CD4-positive, alpha-beta T cell treated with Interleukin-15 for 1 hour (primary cell): ENCODE measurements at regions not wholly inside any gene's neighbourhood (a gene's known extent, or its start where the extent isn't known, plus 50 kb on each side); places are given as distances from the start of the nearest gene placed in this dataset.

ENCODE experiments used
- DNase-seq: peaks from one replicate; pipeline ENCODE4 v3.0.0-alpha.2; 2020

DNA sequence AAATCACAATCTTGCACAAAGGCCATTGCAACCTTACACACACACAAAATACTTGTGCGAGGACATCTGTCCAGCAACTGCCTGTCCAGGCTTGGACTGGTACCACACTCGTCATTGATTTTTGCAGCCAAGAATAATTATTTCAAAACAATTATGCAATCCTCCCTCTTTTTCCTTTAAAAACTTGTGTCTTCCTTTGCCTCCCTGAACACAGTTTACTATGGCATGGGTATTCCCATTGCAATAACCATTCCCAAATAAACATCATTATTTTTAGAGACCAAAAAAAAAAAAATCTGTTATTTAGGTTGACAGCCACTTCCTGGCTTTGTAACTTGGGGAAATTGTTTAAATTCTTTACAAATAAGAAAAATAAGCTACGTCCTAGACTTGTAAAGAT, 54.0 kb downstream of the C11orf91 start:
- DNase-seq: no peak

DNA sequence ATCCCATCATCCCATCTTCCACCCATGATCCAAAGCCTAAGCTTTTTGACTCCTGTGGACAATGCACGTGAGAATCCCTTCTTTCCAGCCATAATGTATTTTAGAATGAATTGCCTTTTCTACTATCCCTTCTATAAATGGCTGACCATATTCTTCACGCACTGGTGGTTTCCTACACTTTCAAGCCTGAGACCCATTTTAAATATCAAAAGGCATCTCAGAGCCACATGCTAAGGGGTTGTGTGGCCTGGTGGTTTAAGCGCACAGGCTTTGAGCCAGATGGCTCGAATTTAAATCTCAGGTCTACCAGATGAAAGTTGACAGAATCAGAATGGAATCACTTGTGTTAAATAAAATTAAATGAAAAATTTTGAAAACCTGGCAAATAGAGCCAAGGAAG, 54.5 kb downstream of the C11orf91 start:
- no peak for DNase-seq

DNA sequence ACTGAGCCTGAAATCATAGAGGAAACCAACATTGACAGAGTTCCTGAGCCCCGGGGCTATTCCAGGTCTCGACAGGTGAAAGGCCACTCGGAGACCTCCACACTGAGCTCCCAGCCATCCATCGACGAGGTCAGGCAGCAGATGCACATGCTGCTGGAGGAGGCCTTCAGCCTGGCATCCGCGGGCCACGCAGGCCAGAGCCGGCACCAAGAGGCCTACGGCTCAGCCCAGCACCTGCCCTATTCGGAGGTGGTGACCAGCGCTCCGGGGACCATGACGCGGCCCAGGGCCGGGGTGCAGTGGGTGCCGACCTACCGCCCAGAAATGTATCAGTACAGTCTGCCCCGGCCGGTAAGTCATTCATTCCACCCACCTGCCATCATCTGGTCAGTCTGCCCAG, 54.9 kb downstream of the C11orf91 start:
- DNase-seq: no peak

DNA sequence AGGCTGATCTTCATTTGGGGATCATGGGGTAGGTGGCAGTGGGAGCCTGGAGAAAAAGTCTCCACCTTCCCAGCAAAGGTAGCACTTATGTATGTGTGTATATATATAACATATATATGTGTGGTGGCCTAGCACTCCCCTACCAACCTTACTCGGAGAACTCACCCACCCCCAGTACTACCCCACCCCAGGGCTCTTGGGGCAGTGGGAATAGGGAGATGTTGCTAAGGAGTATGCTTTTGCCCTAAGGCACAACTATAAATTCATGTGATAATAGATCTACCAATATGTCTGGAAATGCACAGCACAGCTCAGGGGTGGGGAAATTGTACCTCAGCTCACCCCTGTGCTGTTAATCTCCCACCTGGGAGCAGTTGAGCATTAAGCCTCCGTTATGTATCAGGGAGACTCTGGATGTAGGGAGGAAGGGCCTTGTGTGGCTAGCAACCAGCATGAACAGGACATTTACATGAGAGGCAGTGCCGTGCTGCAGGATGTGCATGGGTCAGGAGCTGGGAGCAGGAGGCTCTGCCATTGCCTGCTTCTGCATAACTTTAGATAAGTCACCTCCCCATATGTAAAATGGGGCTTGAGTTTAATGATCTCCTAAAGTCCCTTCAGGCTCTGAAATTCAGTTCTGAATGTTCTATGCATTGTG, 57.3 kb downstream of the C11orf91 start:
- DNase-seq: no peak

DNA sequence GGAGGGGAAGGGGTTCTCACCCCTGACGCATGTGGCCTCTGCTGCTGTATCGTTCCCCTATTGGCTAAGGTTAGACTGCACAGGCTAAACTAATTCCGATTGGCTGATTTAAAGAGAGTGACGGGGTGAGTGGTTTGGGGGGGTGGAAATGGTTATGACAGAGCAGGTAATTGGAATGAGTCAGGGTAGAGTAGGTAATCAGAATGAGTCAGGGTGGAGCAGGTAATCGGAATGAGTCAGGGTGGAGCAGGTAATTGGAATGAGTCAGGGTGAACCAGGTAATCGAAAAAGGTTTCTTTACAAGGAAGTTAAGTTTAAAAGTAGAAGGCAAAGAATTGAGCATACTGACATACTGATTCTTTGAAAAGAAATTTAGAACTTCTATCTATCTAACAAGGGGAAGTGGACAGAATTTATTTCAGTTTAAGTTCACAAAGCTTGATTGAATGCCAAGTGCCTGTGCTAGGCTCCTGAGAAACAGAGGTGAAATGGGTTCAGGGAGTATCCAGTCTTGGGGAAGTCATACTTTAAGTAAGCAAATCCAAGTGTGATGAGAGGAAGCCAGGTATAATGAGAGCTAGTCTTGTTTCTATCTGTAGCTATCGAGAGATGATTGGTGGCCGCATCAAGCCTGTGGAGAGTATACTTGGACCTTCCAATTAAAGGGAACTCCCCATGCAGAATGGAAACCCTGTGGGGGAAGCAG, 58.0 kb downstream of the C11orf91 start:
- no peak for DNase-seq

DNA sequence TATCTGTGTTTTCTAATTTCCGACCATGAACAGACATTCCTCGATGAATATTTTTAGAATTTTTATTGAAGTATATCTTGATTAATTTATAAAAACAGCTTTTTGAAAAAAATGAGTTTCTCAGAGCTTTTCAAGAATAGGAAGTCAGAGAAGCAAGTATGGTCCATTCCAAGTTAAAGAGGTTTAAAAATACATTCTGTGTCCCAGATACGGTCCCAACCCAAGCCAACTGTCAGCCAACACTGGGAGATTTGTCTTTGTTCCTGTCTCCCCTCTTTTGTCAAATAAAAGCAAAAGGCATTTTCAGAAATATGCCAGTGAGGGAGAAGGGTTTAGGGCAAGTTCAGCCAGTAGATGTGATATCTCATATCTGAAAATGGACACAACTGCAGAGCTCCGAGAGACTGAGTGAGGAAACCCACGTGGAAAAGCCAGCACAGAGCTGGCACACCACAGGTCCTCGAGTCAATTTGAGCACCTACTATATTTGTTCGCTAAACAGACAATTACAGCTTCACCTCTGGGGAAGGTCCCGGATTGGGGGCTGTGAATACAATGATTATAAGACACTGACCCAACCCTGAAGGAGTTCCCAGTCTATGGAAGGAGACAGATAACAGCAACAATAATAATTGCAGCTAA, 59.8 kb downstream of the C11orf91 start:
- no peak for DNase-seq

DNA sequence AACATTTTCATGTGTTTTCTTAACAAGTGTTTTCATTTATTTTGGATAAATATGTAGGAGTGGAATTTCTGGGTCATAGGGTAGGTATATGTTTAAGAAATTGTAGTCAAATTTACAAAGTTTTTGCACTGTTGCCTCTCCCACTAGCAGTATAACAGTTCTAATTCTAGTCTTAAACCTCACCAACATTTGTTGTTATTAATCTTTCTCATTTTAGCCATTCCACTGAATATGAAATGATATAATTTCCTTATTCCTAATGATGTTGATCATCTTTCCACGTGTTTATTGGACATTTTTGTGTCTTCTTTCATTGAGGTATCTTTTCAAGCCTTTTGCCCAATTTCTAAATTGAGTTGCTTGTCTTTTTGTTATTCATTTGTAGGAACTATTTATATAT, 62.0 kb downstream of the C11orf91 start:
- no peak for DNase-seq

DNA sequence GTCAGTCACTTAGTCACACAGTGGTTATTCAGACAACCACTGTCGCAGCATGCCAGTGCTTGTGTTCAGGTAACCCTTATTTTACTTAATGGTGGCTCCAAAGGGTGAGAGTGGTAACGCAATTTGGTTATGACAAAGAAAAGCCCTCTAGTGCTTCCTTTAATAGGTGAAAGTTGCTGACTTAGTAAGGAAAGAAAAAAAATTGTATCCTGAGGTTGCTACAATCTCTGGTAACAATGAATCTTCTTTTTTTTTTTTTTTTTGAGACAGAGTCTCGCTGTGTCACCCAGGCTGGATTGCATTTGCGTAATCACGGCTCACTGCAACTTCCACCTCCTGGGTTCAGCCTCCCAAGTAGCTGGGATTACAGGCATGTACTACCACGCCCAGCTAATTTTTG, 64.5 kb downstream of the C11orf91 start:
- peak; percentile 41 for DNase-seq

DNA sequence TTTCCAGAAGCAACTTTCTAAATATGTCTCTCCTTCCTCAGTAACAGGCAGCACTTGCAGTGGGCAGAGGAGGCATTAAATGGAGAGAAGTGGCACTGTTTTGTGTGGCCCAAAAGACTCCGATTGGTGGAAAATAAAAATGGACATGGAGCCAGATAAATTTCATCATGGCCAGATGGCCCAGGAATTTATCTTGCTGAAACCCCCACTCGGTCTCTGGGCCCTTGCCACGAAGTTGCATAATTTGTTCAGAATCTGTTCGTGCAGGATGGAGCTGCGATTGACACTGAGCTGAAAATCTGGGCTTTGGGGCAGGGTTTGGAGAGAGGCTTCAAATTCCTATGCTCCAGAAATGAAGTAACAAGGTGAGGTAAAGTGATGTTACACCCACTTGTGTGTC, 65.5 kb downstream of the C11orf91 start:
- DNase-seq: no peak

DNA sequence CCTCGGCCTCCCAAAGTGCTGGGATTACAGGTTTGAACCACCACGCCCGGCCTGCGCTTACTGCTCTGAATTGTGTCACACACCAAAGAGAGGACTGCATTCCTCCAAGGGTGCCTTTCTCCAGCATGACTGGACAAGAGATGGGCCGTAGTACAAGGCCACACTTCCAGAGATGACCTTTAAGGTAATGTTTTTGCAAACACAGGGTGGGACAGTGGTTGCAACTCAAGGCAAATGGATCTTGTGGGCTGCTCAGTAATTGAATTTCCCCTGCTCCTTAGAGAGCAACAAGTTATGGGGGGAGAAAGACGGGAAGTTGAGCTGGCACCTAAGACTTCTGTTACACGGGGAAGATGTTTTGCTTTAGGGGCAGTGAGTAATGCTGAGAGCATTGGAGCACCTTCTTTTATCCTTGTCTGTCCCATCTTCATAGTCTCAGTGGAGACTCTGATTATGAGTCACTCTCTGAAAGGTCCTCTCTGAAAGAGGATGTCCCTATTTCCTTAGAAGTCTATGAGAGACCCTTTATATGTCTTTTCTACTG, 66.3 kb downstream of the C11orf91 start:
- no peak for DNase-seq

DNA sequence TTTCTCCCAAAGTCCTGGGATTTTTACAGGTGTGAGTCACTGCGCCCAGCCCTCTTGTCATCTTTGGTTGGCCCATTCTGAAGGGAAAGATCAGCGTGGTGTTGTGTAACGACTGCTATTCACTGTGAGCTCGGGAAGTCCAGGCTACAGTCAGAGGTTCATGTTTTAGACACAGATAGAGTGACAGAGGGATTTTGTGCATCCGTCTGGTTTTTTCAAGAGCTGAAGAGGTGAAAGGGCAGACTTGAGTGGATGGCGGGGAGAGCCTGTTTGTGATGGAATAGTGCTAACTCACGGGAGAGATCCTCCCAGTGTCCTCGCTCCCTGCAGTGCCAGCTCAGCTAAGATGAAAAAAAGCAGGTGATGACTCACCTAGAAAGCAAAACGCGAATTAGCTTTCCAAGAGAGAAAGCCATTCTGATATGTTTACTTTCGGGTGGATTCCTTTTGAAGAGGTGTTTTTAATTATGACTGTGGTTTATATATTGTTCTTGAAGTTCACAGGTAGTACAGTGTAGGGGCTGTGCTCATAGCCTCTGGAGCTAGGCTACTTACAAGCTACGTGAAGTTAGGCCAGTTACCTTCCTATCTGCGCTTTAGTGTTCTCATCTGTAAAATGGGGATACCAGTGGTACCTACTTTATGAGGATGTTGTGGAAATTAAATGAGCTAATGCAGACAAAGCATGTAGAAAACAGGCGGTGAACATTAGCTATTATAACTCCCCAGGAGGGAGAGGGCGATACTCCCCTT, 67.2 kb downstream of the C11orf91 start:
- DNase-seq: no peak

DNA sequence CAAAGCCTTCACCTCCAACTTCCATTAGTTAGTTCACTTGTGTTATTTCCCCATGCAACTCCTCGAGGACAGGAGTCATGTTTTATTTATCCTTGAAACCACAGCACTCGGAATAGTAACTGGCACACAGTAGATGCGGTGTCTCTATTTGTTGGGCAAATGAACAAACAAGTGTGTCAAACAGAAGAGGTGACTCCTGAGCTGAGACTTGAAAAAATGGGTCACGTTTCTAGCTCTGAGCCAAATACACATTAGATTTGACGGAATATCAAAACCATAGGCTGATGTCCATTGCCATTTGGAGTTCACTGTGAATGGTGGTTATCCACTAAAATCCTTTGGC, 68.9 kb downstream of the C11orf91 start:
- no peak for DNase-seq

DNA sequence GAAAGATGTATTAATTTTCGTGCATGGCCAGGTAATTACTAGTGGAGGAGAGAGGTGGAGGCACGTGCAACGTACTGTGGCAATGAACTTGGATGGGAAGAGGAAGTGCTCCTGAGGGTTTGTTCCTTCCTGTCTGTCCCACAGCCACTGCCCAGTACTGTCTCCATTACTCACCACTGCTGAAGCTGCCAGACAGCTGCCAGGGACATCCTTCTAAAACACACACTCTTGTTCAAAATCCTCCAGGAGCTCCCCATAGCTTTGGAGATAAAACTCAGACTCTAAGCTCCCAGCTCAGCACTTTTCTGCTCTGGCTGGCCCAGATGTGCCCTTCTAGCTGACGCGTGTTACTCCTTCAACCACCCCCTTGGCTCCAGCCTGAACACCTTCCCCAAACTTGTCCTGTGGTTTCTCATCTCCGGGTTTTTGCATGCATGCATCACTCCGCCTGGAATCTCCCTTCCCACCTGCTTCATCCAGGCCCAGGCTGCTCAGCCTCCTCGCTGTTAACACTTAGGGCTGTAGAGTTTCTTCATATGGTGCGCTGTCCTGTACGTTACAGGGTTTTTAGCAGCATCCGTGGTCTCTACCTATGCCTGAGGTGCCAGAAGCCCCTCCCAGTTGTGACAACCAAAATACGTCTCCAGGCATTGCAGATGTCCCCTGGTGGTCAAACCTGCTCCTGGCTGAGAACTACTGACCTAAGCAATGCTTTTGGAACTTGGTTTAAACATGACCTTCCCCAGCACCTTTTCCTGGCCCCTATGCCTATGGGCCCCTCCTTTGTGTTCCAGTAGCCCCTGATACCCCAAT, 69.5 kb downstream of the C11orf91 start:
- DNase-seq: no peak

DNA sequence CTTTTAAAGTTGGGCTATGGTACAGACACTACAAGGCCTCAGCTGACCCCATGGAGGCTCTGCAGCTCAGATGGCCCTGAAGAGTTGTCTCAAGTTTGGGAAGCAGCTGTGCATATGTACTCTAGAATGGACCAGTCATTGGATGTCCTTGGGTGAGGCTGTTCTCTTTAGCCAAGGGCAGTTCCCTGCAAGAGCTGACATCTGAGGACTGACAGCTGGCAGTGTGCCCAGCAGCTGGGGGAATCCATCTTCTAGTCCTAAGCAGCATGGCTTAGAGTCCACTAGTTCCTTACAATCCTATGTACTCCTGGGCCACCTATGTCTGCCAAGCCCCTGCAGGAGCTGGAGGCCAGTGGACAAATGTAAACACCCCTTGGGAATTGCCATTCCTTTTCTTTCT, 76.5 kb downstream of the C11orf91 start:
- no peak for DNase-seq

DNA sequence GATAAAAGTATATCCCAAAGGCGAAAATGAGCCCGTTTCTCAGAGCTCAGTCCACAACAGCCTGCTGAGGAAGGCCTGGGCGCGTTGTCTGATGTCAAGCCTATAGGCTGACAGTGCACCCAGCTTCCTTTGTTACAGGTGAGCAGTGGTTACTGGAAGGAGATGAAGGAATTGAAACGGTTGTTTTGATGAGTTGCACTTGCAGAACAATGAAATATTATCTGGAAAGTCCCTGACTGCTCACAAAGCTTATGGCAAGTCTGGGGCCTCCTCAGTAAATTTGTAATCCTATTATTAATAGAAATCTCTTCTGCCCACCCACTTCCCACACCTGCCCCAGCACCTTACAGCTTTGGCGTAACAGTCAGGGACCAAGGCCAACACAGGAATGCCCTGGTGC, 77.8 kb downstream of the C11orf91 start:
- no peak for DNase-seq

DNA sequence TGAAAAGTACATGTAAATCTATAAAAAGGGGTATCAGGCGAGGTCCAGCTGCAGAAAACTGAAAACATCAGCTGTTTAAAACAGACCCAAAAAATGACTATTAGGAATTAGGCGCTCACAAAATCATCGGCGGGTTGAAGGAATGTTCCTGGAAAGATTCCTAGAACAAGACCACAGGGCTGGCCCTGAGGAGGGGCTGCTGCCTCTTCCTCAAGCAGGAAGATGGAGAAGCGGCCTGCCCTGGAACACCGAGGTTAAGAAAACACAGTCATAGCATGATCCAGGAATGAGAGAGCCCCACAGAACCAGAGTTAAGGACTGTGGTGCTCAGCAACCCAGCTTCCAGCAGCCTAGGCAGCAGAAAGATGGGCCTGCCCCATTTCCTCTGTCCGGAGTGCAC, 78.4 kb downstream of the C11orf91 start:
- no peak for DNase-seq

DNA sequence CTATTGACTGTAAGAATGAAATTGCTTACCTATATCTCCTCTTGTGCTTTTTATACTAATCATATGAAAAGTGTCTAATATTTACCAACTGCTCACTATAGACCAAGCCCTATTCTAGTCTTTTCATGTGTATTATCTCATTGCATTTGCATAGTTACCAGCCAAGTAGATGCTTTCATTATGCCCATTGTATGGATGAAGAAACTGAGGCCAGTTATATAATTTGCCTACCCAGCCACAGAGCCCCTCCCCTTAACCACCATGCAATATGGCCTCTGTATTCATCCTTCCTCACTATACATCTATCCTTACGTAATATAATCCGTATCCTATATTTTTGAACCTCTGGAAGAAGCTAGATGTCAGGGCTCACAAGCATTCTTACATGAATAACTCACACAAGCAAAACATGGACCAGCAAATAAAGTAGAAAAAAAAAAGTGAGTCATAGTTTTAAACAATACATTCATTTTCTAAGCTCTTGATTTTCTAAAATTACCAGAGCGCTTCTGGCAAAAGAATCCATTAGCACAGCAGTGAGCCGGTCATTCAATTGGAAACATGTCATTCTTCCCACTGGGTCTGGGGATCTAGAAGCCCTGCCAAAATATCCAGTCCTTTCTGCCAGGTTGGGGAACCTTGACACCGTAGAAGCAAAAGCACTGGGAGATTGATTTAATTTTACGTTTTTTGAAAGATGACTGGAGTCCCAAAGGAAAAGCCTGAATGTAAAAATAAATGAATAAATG, 80.0 kb downstream of the C11orf91 start:
- DNase-seq: no peak

DNA sequence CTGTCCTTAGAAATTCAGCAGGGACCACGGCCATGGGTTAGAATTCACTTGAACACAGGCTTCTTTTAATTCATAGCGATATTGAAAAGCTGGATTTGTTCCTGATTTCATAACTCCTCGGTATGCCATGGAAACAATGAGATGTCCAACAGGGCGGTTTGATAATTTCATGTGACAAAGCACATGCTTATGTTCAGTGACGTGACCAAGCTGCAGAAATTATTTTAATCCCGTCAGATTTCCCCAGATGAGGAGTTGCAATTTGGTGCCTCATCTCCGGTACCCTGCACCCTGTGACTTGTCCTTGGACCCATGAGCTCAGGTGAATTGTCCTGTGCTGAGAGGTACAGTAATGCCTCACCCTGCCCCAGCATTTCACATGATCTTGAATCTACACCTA, 81.7 kb downstream of the C11orf91 start:
- DNase-seq: no peak

DNA sequence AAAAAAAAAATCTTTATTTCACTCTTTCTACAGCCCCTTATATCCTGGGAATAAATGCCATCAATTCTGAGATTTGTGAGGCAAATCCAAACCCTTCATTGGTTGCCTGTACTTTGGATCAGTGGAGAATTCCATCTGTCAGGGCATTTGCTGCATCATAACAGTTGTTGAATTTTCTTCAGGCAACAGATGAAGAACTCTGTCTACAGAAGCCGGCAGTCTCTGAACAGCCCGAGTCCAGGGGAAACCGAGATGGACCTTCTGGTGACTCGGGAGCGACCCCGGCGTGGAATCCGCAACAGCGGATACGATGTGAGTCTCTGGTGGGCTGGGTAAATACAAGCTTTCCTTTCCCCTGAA, 82.3 kb downstream of the C11orf91 start:
- no peak for DNase-seq

DNA sequence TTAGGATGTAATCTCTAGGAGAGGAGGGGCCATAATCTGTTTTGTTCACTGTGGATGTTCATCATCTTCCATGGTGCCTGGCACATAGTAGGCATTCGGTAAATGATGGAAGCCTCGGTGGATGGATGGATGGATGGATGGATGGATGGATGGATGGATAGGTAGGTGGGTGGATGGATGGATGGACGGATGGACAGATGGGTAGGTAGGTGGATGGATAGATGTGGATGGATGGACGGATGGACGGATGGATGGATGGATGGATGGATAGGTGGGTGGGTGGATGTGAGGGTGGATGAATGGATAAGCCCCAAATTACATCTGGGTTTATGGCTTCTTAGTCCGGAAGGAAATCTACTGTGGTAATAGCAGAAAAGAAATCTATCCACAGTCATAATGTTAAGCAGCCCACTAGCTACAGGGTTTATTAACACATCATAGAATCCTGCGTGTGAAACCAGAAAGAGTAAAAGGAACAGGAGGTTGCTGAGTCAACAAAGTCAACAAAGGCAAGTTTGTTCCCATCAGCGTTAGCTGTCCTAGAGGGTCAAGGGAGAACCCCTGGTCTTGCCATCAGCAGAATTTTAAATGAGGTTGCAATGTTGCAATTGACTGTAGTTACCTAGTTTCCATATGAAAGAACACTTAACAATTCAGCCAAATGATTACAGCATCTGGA, 82.8 kb downstream of the C11orf91 start:
- DNase-seq: no peak

DNA sequence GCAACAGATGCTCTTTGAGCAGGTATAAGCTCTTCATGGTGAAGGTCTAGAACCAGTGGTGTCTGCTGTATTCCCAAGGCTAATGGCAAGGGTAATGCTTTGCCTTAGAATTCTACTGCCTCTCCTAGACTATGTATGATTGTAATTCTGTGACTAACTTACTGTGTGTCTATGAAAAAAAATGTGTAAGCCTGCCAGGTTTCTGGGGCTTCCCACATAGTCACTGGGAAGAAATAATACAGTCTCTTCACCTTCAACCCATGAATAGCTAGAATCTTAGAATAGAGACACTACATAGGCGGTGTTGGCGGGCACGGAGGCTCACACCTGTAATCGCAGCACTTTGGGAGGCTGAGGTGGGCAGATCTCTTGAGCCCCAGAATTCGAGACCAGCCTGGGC, 84.1 kb downstream of the C11orf91 start:
- DNase-seq: no peak
